ENCODE measurements at regions not wholly inside any gene's neighbourhood (a gene's known extent, or its start where the extent isn't known, plus 50 kb on each side); places are given as distances from the start of the nearest gene placed in this dataset.
"Not testable (repeated sequence)": the region's sequence is repeated elsewhere in the genome, so short reads cannot be mapped to it uniquely, and the experiment has no call there.

DNA sequence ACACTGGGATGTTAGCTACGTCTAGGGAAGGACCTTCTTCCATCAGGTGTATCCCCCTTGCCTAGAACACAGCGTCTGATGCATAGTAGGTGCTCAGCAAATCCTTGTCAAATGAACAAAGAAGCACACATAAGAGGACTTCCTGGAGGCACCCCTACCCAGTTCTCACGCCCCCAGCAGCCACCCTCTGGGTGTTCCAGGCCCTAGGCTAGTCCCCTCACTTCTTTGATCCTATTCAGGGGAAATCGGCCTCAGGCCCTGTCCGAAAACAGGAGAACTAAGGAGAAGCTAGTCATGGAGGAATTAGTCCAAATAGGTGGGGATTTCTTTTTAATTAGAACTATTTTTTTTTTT lies 84.7 kb upstream of the SIRPA start:
- no peak for DNase-seq

DNA sequence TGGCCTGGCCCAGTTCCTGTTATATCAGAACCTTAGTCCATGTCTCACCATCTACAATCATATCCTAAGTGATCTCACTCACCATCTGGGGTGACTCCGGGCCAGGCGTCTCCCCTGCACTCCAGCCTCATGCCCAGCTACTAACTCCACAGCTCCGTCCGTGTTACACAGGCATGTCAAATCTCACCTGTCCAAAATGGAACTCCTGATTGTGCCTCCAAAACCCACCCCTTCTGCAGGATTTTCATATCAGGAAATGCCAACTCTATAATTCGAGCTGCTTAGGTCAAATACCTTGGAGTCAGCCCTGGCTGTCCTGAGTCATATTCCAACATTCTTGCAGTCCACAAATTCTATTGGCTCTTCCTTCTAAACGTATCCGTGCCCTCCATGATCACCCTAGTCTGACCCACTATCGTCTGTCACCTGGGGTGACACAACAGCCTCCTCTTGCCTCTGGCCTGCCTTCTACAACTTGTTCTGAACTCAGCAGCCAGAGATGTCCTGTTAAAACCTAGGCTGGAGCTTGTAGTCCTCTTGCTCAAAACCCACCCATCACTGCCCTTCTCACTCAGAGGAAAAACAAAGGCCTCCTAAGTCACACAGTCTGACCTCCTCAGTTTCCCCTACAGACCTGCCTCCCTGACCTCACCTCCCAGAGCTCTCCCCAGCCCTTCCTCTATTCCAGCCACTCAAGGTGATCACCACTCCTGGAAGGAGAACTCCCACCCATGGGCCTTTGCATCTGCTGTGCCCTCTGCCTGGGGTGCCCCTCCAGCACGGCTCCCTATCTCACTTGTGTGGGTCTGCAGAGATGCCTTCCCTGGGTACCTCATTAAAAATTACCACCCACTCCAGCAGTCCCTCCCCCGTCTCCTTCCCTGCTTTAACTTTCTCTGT lies 85.3 kb upstream of the SIRPA start:
- DNase-seq: no peak

- peak; percentile 78 for DNase-seq
Observed at GRCh38 chr20:1809131-1809572, 86.1 kb upstream of the SIRPA start.

GRCh38 chr20:1808101-1808500 lies 87.1 kb upstream of the SIRPA start:
- DNase-seq: no peak

DNA sequence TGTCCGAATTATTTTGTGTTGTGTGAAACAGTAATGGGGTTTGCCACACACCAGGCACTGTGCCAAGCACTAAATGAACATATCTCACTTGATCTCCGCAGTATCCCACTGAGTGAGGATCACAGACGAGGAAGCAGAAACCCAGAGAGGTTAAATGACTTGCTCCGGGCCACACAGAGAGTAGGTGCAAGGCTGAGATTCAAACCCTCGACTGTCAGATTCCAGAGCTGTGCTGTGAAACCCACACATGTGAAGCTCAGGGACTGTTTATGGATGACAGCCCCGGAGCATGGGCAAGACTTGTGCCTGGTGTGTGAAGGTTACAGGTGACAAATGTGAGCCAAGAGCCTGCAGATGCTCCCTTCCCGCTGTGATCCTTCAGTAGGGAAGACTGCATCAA lies 87.8 kb upstream of the SIRPA start:
- DNase-seq: no peak

- no peak for DNase-seq
Observed at GRCh38 chr20:1806456-1806855, 88.8 kb upstream of the SIRPA start.

- DNase-seq: no peak
Observed at GRCh38 chr20:1805816-1806215, 89.4 kb upstream of the SIRPA start.

GRCh38 chr20:1805161-1805581 lies 90.0 kb upstream of the SIRPA start:
- no peak for DNase-seq

GRCh38 chr20:1804554-1804956 lies 90.7 kb upstream of the SIRPA start:
- DNase-seq: no peak

DNA sequence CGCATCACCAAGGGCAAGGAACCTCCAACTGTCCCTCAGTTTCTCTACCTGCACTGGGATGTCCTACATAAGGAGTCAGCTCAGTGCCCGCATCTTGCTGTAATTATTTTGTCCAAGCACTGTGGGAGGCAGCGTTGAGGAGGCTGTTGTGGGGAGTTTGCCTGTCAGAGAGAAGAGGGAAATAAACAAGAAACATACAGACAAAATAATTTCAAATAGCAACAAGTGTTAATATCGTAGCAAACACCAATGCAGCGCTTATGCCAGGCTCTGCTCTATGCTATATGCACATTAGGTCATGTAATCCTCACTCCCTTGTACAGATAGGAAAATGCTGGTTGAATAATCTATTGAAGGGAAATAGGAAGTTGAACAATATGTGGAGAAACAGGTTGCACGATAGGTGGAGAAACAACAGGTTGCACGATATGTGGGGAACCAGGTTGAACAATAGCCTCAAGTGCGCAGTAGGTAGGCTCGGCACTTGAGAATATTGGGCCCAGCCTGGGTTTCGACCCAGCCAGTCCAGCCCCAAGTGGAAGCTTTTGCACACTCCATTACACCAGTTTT lies 91.2 kb upstream of the SIRPA start:
- no peak for DNase-seq

DNA sequence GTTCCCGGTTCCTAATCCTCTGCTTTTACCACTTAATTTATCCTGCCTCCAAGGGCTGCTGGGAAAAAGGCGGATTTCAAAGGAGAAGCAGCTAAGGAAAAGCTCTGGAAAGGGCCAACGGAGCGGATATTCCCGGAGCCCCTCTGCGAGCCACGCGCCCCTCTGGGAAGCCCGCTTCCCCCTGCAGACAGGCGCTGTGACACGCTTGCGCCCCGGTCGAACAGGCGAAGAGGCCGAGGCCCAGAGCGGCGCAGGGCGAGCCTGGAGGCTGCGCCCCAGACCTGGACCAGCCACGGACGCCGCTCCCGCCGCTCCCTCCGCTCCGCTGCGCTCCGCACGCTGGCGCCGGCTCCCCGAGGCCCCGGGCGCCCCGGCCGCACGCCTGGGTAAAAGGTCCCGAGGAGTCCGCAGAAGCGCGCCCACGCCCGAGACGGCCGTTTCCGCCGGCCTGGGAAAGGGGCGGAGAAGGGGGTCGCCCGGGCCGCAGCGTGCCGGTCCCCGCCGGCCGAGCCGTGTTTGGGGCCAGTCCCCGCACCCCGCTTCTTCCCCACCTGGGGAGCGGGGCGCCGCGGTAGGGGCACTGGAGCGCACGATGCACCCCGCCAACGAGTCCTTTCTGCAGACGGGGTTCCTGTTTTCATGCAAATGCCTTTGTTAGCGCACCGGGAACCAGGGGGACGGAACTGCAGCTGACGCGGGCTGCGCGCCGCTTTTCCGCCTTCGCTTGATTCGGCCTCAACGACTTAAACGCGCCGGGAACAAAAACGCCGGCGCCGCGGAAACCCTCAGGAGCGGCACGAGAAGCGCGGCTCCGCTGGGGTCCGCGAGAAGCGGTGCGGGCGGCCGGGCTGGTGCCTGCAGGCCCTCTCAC lies 91.9 kb upstream of the SIRPA start:
- no peak for DNase-seq

GRCh38 chr20:1802385-1803060 lies 92.7 kb upstream of the SIRPA start:
- peak; percentile 71 for DNase-seq

DNA sequence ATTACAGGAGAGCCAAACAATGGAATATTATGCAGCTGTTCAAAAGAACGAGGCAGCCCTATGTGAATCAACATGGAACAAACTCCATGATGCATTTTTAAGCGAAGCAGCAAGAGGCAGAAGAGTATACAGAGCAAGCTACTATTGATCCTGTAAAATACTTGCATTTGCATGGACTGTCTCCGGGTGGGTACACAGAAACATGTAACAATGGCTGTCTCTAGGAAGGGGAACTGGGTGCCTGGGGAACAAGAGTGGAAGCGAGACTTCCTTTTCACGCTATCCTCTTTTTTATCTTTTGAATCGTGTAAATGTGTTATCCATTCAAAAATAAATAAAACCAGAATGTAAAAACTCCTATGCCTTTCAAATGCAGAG lies 93.3 kb upstream of the SIRPA start:
- no peak for DNase-seq

- no peak for DNase-seq
Observed at GRCh38 chr20:1801225-1801928, 93.8 kb upstream of the SIRPA start.

GRCh38 chr20:1800777-1801176 lies 94.4 kb upstream of the SIRPA start:
- peak; percentile 63 for DNase-seq

DNA sequence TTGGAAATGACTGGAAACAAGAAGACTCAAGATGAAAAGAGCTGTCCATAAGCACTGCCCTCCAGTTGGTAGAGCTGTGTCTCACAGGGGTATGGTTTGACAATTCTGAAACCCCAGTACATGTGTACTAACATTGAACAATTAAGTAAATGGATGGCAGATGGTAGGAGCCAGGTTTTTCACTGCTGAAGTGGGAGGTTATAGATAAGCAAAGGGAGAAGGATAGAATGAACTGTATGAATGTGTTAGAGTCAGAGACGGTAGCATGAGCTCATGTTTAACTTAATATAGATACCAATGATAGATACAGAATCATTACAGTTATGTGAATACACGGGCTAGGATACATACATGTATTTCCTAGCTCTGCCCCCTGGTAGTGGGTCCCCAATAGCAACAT lies 95.0 kb upstream of the SIRPA start:
- DNase-seq: no peak

GRCh38 chr20:1799746-1800145 lies 95.5 kb upstream of the SIRPA start:
- not testable (repeated sequence) for DNase-seq

GRCh38 chr20:1798982-1799381 lies 96.2 kb upstream of the SIRPA start:
- DNase-seq: no peak

DNA sequence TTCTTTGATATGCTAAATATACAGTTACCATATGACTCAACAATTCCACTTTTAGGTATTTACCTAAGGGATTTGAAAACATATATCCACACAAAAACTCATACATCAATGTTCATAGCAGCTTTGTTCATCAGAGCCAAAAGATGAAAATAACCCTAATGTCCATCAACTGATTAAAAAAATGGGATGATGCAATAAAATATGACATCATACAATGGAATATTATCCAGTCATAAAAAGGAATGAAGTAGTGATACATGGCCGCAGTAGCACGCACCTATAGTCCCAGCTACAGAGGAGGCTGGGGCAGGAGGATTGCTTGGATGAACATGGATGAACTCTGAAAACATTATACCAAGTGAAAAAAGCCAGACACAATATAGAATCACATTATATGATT lies 101.4 kb upstream of the SIRPA start:
- DNase-seq: no peak

DNA sequence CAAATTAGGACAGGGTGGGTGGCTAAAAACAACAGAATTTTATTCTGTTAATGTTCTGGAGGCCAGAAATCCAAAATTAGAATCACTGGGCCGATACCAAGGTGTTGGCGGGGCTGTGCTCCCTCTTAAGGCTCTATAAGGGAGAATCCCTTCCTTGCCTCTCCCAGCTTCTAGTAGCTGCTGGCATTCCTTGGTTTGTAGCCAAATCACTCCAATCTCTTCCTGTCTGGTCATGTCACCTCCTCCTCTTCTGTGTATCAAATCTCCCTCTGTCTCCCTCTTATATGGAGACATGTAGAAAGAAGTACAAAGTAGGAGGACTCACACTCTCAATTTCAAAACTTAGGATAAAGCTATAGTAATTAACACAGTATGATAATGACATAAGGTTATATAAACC lies 102.9 kb upstream of the SIRPA start:
- DNase-seq: no peak

- DNase-seq: no peak
Observed at GRCh38 chr20:1790386-1790785, 104.8 kb upstream of the SIRPA start.

GRCh38 chr20:1788044-1788443 lies 107.2 kb upstream of the SIRPA start:
- no peak for DNase-seq
